Brain microvascular endothelial cell (primary cell): ENCODE measurements at regions not wholly inside any gene's neighbourhood (a gene's known extent, or its start where the extent isn't known, plus 50 kb on each side); places are given as distances from the start of the nearest gene placed in this dataset.

Experiments
- DNase-seq: peaks from one replicate; pipeline ENCODE4 v3.0.0-alpha.2; 2020
- H3K27ac ChIP-seq: fragments of 250-450 bp; sonication (Bioruptor Pico); 2 replicates; pipeline ENCODE4 v1.5.1; 2020; ENCODE audit warnings: mild to moderate bottlenecking, moderate library complexity
- H3K27me3 ChIP-seq: fragments of 250-450 bp; sonication (Bioruptor Pico); replicated peaks from 2 replicates; pipeline ENCODE4 v1.5.1; 2020; ENCODE audit warnings: mild to moderate bottlenecking
- H3K36me3 ChIP-seq: fragments of 250-450 bp; sonication (Bioruptor Pico); replicated peaks from 2 replicates; pipeline ENCODE4 v1.5.1; 2020; ENCODE audit warnings: mild to moderate bottlenecking
- H3K4me3 ChIP-seq: 2 replicates; pipeline ENCODE4 v1.5.1; 2011; ENCODE audit warnings: low read depth, mild to moderate bottlenecking, control low read depth, low read length, moderate library complexity
- CTCF ChIP-seq: IDR thresholded peaks from 2 replicates; pipeline ENCODE4 v1.5.1; 2011; ENCODE audit warnings: low read depth, mild to moderate bottlenecking, moderate library complexity, low read length, control low read depth, inconsistent platforms; ENCODE audit errors: missing control alignments
- in situ Hi-C: cut with HindIII; loops from 2 replicates; pipeline ENCODE4 v1.10.0; 2017; ENCODE audit warnings: low sequenced_read_pairs, low pct_ligation_motif_present

- in situ Hi-C loops = no loop called here
- no peaks in the 10 kb centered on the region for H3K27me3 ChIP-seq
- no peak for DNase-seq
- H3K27ac ChIP-seq = no peak overlapping the region
- no peak overlapping the region for H3K4me3 ChIP-seq
- TF ChIP-seq CTCF = no peak
- H3K36me3 ChIP-seq = no peaks in the 10 kb centered on the region
Observed at GRCh38 chrX:82912382-82912781, 595.7 kb upstream of the POU3F4 start.

GRCh38 chrX:82934980-82935379 is 573.1 kb upstream of the POU3F4 start:
- H3K27me3 ChIP-seq = no peaks in the 10 kb centered on the region
- no peak for TF ChIP-seq CTCF
- H3K36me3 ChIP-seq = no peaks in the 10 kb centered on the region
- in situ Hi-C loops = no loop called here
- no peak overlapping the region for H3K27ac ChIP-seq
- no peak for DNase-seq
- no peak overlapping the region for H3K4me3 ChIP-seq

- H3K27ac ChIP-seq = no peak overlapping the region
- no peak overlapping the region for H3K4me3 ChIP-seq
- no peak for DNase-seq
- H3K27me3 ChIP-seq = no peaks in the 10 kb centered on the region
- in situ Hi-C loops = no loop called here
- TF ChIP-seq CTCF = no peak
- no peaks in the 10 kb centered on the region for H3K36me3 ChIP-seq
Observed at GRCh38 chrX:82945332-82945731, 562.8 kb upstream of the POU3F4 start.

GRCh38 chrX:82961129-82961528 is 547.0 kb upstream of the POU3F4 start:
- Histone ChIP-seq H3K27ac (no peak overlapping the region), H3K4me3 (no peak overlapping the region), H3K27me3 (no peaks in the 10 kb centered on the region), H3K36me3 (no peaks in the 10 kb centered on the region)
- TF ChIP-seq CTCF = no peak
- in situ Hi-C loops = no loop called here
- no peak for DNase-seq

GRCh38 chrX:82973646-82974045 is 534.4 kb upstream of the POU3F4 start:
- Histone ChIP-seq H3K36me3 (no peaks in the 10 kb centered on the region), H3K27ac (no peak overlapping the region), H3K4me3 (no peak overlapping the region), H3K27me3 (no peaks in the 10 kb centered on the region)
- DNase-seq = no peak
- no peak for TF ChIP-seq CTCF
- in situ Hi-C loops = no loop called here

GRCh38 chrX:82998163-82998562 is 509.9 kb upstream of the POU3F4 start:
- in situ Hi-C loops = no loop called here
- no peak overlapping the region for H3K4me3 ChIP-seq
- no peaks in the 10 kb centered on the region for H3K36me3 ChIP-seq
- TF ChIP-seq CTCF = no peak
- H3K27me3 ChIP-seq = no peaks in the 10 kb centered on the region
- no peak overlapping the region for H3K27ac ChIP-seq
- no peak for DNase-seq
